ENCODE measurements at regions not wholly inside any gene's neighbourhood (a gene's known extent, or its start where the extent isn't known, plus 50 kb on each side); places are given as distances from the start of the nearest gene placed in this dataset.

DNA sequence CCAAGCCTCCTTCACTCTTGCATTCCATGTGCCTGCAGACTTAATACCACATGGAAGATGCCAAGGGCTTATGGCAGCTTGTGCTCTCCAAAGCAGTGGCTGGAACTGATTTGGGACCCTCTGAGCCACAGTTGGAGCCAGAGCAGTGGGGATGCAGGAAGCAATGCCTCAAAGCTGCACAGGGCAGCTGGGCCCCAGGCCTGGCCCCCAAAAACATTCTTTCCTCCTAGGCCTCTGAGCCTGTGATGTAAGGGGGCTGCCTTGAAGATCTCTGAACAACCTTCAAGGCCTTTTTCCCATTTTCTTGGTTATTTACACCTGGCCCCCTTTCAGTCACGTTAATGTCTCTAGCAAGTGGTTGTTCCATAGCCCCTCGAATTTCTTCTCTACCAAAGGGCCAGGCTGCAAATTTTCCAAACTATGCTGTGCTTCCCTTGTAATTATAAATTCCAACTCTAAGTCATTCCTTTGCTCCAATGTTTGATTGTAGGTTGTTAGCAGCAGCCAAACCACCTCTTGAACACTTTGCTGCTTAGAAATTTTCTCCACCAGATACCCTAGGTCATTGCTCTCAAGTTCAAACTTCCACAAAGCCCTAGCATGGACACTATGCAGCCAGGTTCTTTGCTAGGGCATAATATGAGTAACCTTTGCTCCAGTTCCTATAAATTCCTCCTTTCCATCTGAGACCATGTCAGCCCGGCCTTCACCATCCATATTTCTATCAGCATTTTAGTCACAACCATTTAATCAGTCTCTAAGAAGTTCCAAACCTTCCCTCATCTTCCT is 245.0 kb upstream of the RBBP8 start:
- intact Hi-C loops (cut with micrococcal nuclease): no loop called here
- H4K20me1 ChIP-seq (ENCODE audit: insufficient read depth, low read length): no peaks in the 10 kb centered on the region
- no peaks in the 10 kb centered on the region for H3K4me1 ChIP-seq (ENCODE audit: control insufficient read depth in 1 of 2, insufficient read depth in 2 of 2, low read length in 2 of 2)
- H3K4me1 Mint-ChIP-seq: no peaks in the 10 kb centered on the region
- no peaks in the 10 kb centered on the region for H3K36me3 ChIP-seq (replicated peaks in 1 of 2; ENCODE audit: control insufficient read depth in 1 of 2, insufficient read depth in 2 of 2, low read length in 2 of 2)
- no peaks in the 10 kb centered on the region for H3K36me3 Mint-ChIP-seq
- no peaks in the 10 kb centered on the region for H3K27me3 ChIP-seq (ENCODE audit: control insufficient read depth in 2 of 2, insufficient read depth in 2 of 2, low read length in 2 of 2)
- H3K9me3 ChIP-seq (replicated peaks in 1 of 2; ENCODE audit: control insufficient read depth in 1 of 2, insufficient read depth in 1 of 2, low read length in 2 of 2): peaks cover 0 to 7% of the 10 kb centered on the region in 2 donors
- 89% methylated on average over 2 of the region's 3 CpGs for WGBS (ENCODE audit: insufficient coverage)
- no peak overlapping the region for H3K4me2 ChIP-seq (replicated peaks; ENCODE audit: extremely low read depth, low read length, poor library complexity, severe bottlenecking)
- no peak for DNase-seq
- no peaks in the 10 kb centered on the region for H3K79me2 ChIP-seq (ENCODE audit: insufficient read depth, low read length)
- no peak overlapping the region for H3K27ac ChIP-seq (ENCODE audit: low read depth in 1 of 2, low read length in 2 of 2)
- no peak overlapping the region for H3K4me3 Mint-ChIP-seq
- peaks cover 0 to 2% (median 0%) of the 10 kb centered on the region in 3 donors for H3K27me3 Mint-ChIP-seq (ENCODE audit: low read depth in 3 of 3)
- H2AFZ ChIP-seq (ENCODE audit: insufficient read depth, low read depth, low read length, poor library complexity, severe bottlenecking): no peak overlapping the region
- TF ChIP-seq, protein P1, sequence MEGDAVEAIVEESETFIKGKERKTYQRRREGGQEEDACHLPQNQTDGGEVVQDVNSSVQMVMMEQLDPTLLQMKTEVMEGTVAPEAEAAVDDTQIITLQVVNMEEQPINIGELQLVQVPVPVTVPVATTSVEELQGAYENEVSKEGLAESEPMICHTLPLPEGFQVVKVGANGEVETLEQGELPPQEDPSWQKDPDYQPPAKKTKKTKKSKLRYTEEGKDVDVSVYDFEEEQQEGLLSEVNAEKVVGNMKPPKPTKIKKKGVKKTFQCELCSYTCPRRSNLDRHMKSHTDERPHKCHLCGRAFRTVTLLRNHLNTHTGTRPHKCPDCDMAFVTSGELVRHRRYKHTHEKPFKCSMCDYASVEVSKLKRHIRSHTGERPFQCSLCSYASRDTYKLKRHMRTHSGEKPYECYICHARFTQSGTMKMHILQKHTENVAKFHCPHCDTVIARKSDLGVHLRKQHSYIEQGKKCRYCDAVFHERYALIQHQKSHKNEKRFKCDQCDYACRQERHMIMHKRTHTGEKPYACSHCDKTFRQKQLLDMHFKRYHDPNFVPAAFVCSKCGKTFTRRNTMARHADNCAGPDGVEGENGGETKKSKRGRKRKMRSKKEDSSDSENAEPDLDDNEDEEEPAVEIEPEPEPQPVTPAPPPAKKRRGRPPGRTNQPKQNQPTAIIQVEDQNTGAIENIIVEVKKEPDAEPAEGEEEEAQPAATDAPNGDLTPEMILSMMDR (IDR thresholded peaks at IDR 0.05): no peak
- H3K4me3 ChIP-seq (replicated peaks in 1 of 3; ENCODE audit: low read depth in 2 of 3, low read length in 3 of 3): no peak overlapping the region
- peaks cover 0 to 9% (median 2%) of the 10 kb centered on the region in 7 donors for H3K9me3 Mint-ChIP-seq
- H3K27ac Mint-ChIP-seq: peak overlapping the region in 1 of 7 donors; percentile 43
- no peak overlapping the region for H3K9ac ChIP-seq (ENCODE audit: insufficient read depth, low read length, poor library complexity, severe bottlenecking)

DNA sequence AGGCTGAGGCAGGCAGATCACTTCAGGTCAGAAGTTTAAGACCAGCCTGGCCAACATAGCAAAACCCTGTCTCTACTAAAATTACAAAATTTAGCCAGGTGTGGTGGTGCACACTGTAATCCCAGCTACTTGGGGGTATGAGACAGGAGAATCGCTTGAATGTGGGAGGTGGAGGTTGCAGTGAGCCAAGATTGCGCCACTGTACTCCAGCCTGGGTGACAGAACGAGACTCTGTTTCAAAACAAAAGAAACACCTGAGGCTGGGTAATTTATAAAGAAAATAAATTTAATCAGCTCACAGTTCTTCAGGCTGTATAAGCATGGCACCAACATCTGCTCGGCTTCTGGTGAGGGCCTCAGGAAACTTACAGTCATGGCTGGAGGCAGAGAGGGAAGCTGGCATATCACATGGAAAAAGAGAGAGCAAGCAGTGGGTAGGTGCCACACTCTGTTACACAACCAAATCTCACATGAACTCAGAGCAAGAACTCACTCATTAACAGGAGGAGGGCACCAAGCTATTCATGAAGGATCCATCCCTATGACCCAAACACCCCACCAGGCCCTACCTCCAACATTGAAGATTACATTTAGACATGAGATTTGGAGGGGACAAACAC is 244.1 kb upstream of the RBBP8 start:
- H3K27ac ChIP-seq (ENCODE audit: low read depth in 1 of 2, low read length in 2 of 2): no peak overlapping the region
- Mint-ChIP-seq H3K4me1 (no peaks in the 10 kb centered on the region), H3K36me3 (no peaks in the 10 kb centered on the region), H3K27me3 (ENCODE audit: low read depth in 3 of 3) (no peaks in the 10 kb centered on the region), H3K9me3 (peaks cover 0 to 9% (median 2%) of the 10 kb centered on the region in 7 donors), H3K4me3 (no peak overlapping the region), H3K27ac (no peak overlapping the region)
- intact Hi-C loops (cut with micrococcal nuclease): no loop called here
- H3K9ac ChIP-seq (ENCODE audit: insufficient read depth, low read length, poor library complexity, severe bottlenecking): no peak overlapping the region
- TF ChIP-seq, protein P1 (IDR thresholded peaks at IDR 0.05): no peak
- no peaks in the 10 kb centered on the region for H3K79me2 ChIP-seq (ENCODE audit: insufficient read depth, low read length)
- H3K9me3 ChIP-seq (replicated peaks in 1 of 2; ENCODE audit: control insufficient read depth in 1 of 2, insufficient read depth in 1 of 2, low read length in 2 of 2): peaks cover 0 to 7% of the 10 kb centered on the region in 2 donors
- no peaks in the 10 kb centered on the region for H3K4me1 ChIP-seq (ENCODE audit: control insufficient read depth in 1 of 2, insufficient read depth in 2 of 2, low read length in 2 of 2)
- 71% methylated on average over 1 of the region's 4 CpGs for WGBS (ENCODE audit: insufficient coverage)
- no peak overlapping the region for H3K4me2 ChIP-seq (replicated peaks; ENCODE audit: extremely low read depth, low read length, poor library complexity, severe bottlenecking)
- no peaks in the 10 kb centered on the region for H3K27me3 ChIP-seq (ENCODE audit: control insufficient read depth in 2 of 2, insufficient read depth in 2 of 2, low read length in 2 of 2)
- no peaks in the 10 kb centered on the region for H3K36me3 ChIP-seq (replicated peaks in 1 of 2; ENCODE audit: control insufficient read depth in 1 of 2, insufficient read depth in 2 of 2, low read length in 2 of 2)
- no peak overlapping the region for H3K4me3 ChIP-seq (replicated peaks in 1 of 3; ENCODE audit: low read depth in 2 of 3, low read length in 3 of 3)
- no peak for DNase-seq
- H2AFZ ChIP-seq (ENCODE audit: insufficient read depth, low read depth, low read length, poor library complexity, severe bottlenecking): no peak overlapping the region
- H4K20me1 ChIP-seq (ENCODE audit: insufficient read depth, low read length): no peaks in the 10 kb centered on the region

Data from CD14-positive monocyte (primary cell).